ENCODE measurements at regions not wholly inside any gene's neighbourhood (a gene's known extent, or its start where the extent isn't known, plus 50 kb on each side); places are given as distances from the start of the nearest gene placed in this dataset.

GRCh38 chr2:3112131-3112530 is 265.5 kb downstream of the EIPR1 start:
- Histone ChIP-seq H3K27me3 (ENCODE audit: control insufficient read depth, insufficient read depth, low read length) (no peaks in the 10 kb centered on the region), H3K36me3 (ENCODE audit: control insufficient read depth, insufficient read depth, low read length) (no peaks in the 10 kb centered on the region), H3K4me3 (ENCODE audit: low read depth, low read length) (no peak overlapping the region)
- ChIA-PET POLR2A (no interaction called here), CTCF (interaction anchor here (0.8 kb wide), 1 partner anchor 38 kb away, joined by 3 read pairs; no protein-coding TSS in a partner anchor)
- TF ChIP-seq CTCF (IDR thresholded peaks at IDR 0.05; ENCODE audit: insufficient read depth, low read depth, low read length): no peak
- no peak for DNase-seq (ENCODE audit: low read depth)

- no peak for DNase-seq (ENCODE audit: low read depth)
Observed at GRCh38 chr2:3110994-3111666, 266.5 kb downstream of the EIPR1 start.

GRCh38 chr2:3110555-3110954 is 267.1 kb downstream of the EIPR1 start:
- Histone ChIP-seq H3K27me3 (ENCODE audit: control insufficient read depth, insufficient read depth, low read length) (no peaks in the 10 kb centered on the region), H3K36me3 (ENCODE audit: control insufficient read depth, insufficient read depth, low read length) (no peaks in the 10 kb centered on the region), H3K4me3 (ENCODE audit: low read depth, low read length) (no peak overlapping the region)
- DNase-seq (ENCODE audit: low read depth): no peak
- CTCF ChIA-PET: no interaction called here
- no peak for TF ChIP-seq CTCF (IDR thresholded peaks at IDR 0.05; ENCODE audit: insufficient read depth, low read depth, low read length)
- POLR2A ChIA-PET: no interaction called here

More at GRCh38 chr2:3110994-3111666, 266.5 kb downstream of the EIPR1 start:
- CTCF ChIA-PET: no interaction called here
- POLR2A ChIA-PET: no interaction called here
- no peak for TF ChIP-seq CTCF (IDR thresholded peaks at IDR 0.05; ENCODE audit: insufficient read depth, low read depth, low read length)
- Histone ChIP-seq H3K27me3 (ENCODE audit: control insufficient read depth, insufficient read depth, low read length) (no peaks in the 10 kb centered on the region), H3K36me3 (ENCODE audit: control insufficient read depth, insufficient read depth, low read length) (no peaks in the 10 kb centered on the region), H3K4me3 (ENCODE audit: low read depth, low read length) (no peak overlapping the region)

- no peak overlapping the region for H3K4me3 ChIP-seq (ENCODE audit: low read depth, low read length)
- ChIA-PET POLR2A (no interaction called here), CTCF (interaction anchor here (0.5 kb wide), 1 partner anchor 165 kb away, joined by 3 read pairs; no protein-coding TSS in a partner anchor)
- H3K27me3 ChIP-seq (ENCODE audit: control insufficient read depth, insufficient read depth, low read length): no peaks in the 10 kb centered on the region
- H3K36me3 ChIP-seq (ENCODE audit: control insufficient read depth, insufficient read depth, low read length): no peaks in the 10 kb centered on the region
- no peak for DNase-seq (ENCODE audit: low read depth)
- no peak for TF ChIP-seq CTCF (IDR thresholded peaks at IDR 0.05; ENCODE audit: insufficient read depth, low read depth, low read length)
Observed at GRCh38 chr2:3108710-3109702, 268.6 kb downstream of the EIPR1 start.

- no peak for DNase-seq (ENCODE audit: low read depth)
- Histone ChIP-seq H3K4me3 (ENCODE audit: low read depth, low read length) (no peak overlapping the region), H3K36me3 (ENCODE audit: control insufficient read depth, insufficient read depth, low read length) (no peaks in the 10 kb centered on the region), H3K27me3 (ENCODE audit: control insufficient read depth, insufficient read depth, low read length) (no peaks in the 10 kb centered on the region)
- CTCF ChIA-PET: no interaction called here
- no peak for TF ChIP-seq CTCF (IDR thresholded peaks at IDR 0.05; ENCODE audit: insufficient read depth, low read depth, low read length)
- POLR2A ChIA-PET: no interaction called here
Observed at GRCh38 chr2:3108105-3108504, 269.5 kb downstream of the EIPR1 start.
